ENCODE measurements at regions not wholly inside any gene's neighbourhood (a gene's known extent, or its start where the extent isn't known, plus 50 kb on each side); places are given as distances from the start of the nearest gene placed in this dataset.

- no peak for TF ChIP-seq HMGXB4 (CRISPR knock-in tag; IDR thresholded peaks at IDR 0.05; ENCODE audit: borderline replicate concordance)
Observed at GRCh38 chr13:42384265-42384664, 112.3 kb downstream of the AKAP11 start (continued).

- no peak for ATAC-seq
Observed at GRCh38 chr13:42388326-42388725, 116.4 kb downstream of the AKAP11 start.

GRCh38 chr13:42389041-42389440, 117.1 kb downstream of the AKAP11 start:
- CTCF ChIA-PET = no interaction called here
- ATAC-seq (no peak), DNase-seq (ENCODE audit: low read depth in 1 of 2, low spot score in 1 of 2) (no peak), FAIRE-seq (no peak)
- Histone ChIP-seq H3K4me3 (no peak overlapping the region), H3K4me1 (no peaks in the 10 kb centered on the region), H3K27ac (no peak overlapping the region), H3K4me2 (no peak overlapping the region), H3K9me3 (no peaks in the 10 kb centered on the region)
- no peak for TF ChIP-seq HOXB5 (CRISPR knock-in tag; IDR thresholded peaks at IDR 0.05)
- no peak for TF ChIP-seq TP53 (CRISPR knock-in tag; IDR thresholded peaks at IDR 0.05)
- TF ChIP-seq JUN (IDR thresholded peaks at IDR 0.05) = no peak
- TF ChIP-seq NFE2L2 (conservative IDR thresholded peaks at IDR 0.05; ENCODE audit: low read length) = no peak
- TF ChIP-seq RCOR1 (IDR thresholded peaks at IDR 0.05; ENCODE audit: low read depth, low read length) = no peak
- TF ChIP-seq ZSCAN20 (CRISPR knock-in tag; IDR thresholded peaks at IDR 0.05) = no peak
- no peak for TF ChIP-seq ZC3H11A (IDR thresholded peaks at IDR 0.05)
- no peak for TF ChIP-seq POLR2AphosphoS2 (conservative IDR thresholded peaks at IDR 0.05; ENCODE audit: low read length)
- TF ChIP-seq CHD2 (IDR thresholded peaks at IDR 0.05; ENCODE audit: low read length, partially characterized antibody) = no peak
- no peak for TF ChIP-seq NR3C1 (IDR thresholded peaks at IDR 0.05)
- TF ChIP-seq CHD4 (IDR thresholded peaks at IDR 0.05; ENCODE audit: borderline replicate concordance) = no peak
- no peak for TF ChIP-seq HDAC2 (IDR thresholded peaks at IDR 0.05)
- TF ChIP-seq JUNB (IDR thresholded peaks at IDR 0.05) = no peak
- TF ChIP-seq PHF8 (IDR thresholded peaks at IDR 0.05; ENCODE audit: borderline replicate concordance, low read depth) = no peak
- no peak for TF ChIP-seq HOXA7 (CRISPR knock-in tag; IDR thresholded peaks at IDR 0.05)
- POLR2A ChIA-PET = no interaction called here

More at GRCh38 chr13:42388326-42388725, 116.4 kb downstream of the AKAP11 start:
- TF ChIP-seq MAZ (IDR thresholded peaks at IDR 0.05; ENCODE audit: borderline replicate concordance, low read depth, low read length) (no peak), EHMT2 (IDR thresholded peaks at IDR 0.05; ENCODE audit: low read depth) (no peak), JUN (IDR thresholded peaks at IDR 0.05) (no peak), CBX2 (IDR thresholded peaks at IDR 0.05; ENCODE audit: borderline replicate concordance, low read depth) (no peak), MYC (IDR thresholded peaks at IDR 0.05; ENCODE audit: borderline replicate concordance, low read length) (no peak), BHLHE40 (IDR thresholded peaks at IDR 0.05; ENCODE audit: low read depth, low read length) (no peak), HOXB5 (CRISPR knock-in tag; IDR thresholded peaks at IDR 0.05) (no peak), HES2 (IDR thresholded peaks at IDR 0.05) (no peak), HEYL (CRISPR knock-in tag; IDR thresholded peaks at IDR 0.05) (no peak), ESRRA (IDR thresholded peaks at IDR 0.05; ENCODE audit: borderline replicate concordance, low read length) (no peak)
- no peak overlapping the region for H3K4me3 ChIP-seq
- ChIA-PET CTCF (no interaction called here), POLR2A (no interaction called here)
- 12% methylated on average over 2 of the region's 2 CpGs for WGBS (ENCODE audit: missing lambda C conversion rate)
- H3K9me3 ChIP-seq = no peaks in the 10 kb centered on the region
- H3K4me1 ChIP-seq = no peaks in the 10 kb centered on the region
- no peak overlapping the region for H3K4me2 ChIP-seq
- no peak for FAIRE-seq
- no peak for DNase-seq (ENCODE audit: low read depth in 1 of 2, low spot score in 1 of 2)
- no peak overlapping the region for H3K27ac ChIP-seq

GRCh38 chr13:42392180-42392579, 120.2 kb downstream of the AKAP11 start:
- FAIRE-seq (no peak), ATAC-seq (no peak), DNase-seq (ENCODE audit: low read depth in 1 of 2, low spot score in 1 of 2) (no peak)
- TF ChIP-seq CHD2 (IDR thresholded peaks at IDR 0.05; ENCODE audit: low read length, partially characterized antibody) (no peak), ZC3H11A (IDR thresholded peaks at IDR 0.05) (no peak), HDAC2 (IDR thresholded peaks at IDR 0.05) (no peak), CEBPB (IDR thresholded peaks at IDR 0.05) (no peak), SMC3 (IDR thresholded peaks at IDR 0.05) (no peak), POLR2AphosphoS2 (conservative IDR thresholded peaks at IDR 0.05; ENCODE audit: low read length) (no peak), RARB (CRISPR knock-in tag; IDR thresholded peaks at IDR 0.05) (no peak), POLR2A (IDR thresholded peaks at IDR 0.05; ENCODE audit: low read length) (no peak), HOXA7 (CRISPR knock-in tag; IDR thresholded peaks at IDR 0.05) (no peak)
- H3K4me2 ChIP-seq = no peak overlapping the region
- no peaks in the 10 kb centered on the region for H3K4me1 ChIP-seq
- H3K27ac ChIP-seq = no peak overlapping the region
- WGBS (ENCODE audit: missing lambda C conversion rate) = 0% methylated on average over 1 of the region's 1 CpG
- ChIA-PET CTCF (interaction anchor here (0.6 to 1.6 kb wide), 2 partner anchors 12 to 121 kb away, joined by 3 to 4 read pairs; no protein-coding TSS in a partner anchor), POLR2A (no interaction called here)
- no peak overlapping the region for H3K4me3 ChIP-seq
- H3K9me3 ChIP-seq = no peaks in the 10 kb centered on the region
